HG02840 (cell line): ENCODE measurements at regions not wholly inside any gene's neighbourhood (a gene's known extent, or its start where the extent isn't known, plus 50 kb on each side); places are given as distances from the start of the nearest gene placed in this dataset.

ENCODE experiments used
- ATAC-seq: cut with Tn5 transposase; IDR thresholded peaks from one replicate; pipeline ENCODE4 v1.9.1; 2021; ENCODE audit warnings: mild to moderate bottlenecking, moderate library complexity, moderate number of reproducible peaks; ENCODE audit not compliant: unreplicated experiment, low FRiP score

GRCh38 chr15:89421219-89421618 is 75.2 kb downstream of the RHCG start:
- no peak for ATAC-seq

- no peak for ATAC-seq
Observed at GRCh38 chr15:89419370-89419984, 76.9 kb downstream of the RHCG start.

GRCh38 chr15:89417206-89417725 is 79.1 kb downstream of the RHCG start:
- ATAC-seq: no peak

GRCh38 chr15:89416339-89417183 is 79.8 kb downstream of the RHCG start:
- peak; percentile 64 for ATAC-seq

GRCh38 chr15:89414571-89414970 is 79.9 kb upstream of the POLG start:
- ATAC-seq: no peak

GRCh38 chr15:89413877-89414276 is 79.3 kb upstream of the POLG start:
- ATAC-seq: no peak

GRCh38 chr15:89412905-89413411 is 78.3 kb upstream of the POLG start:
- ATAC-seq: no peak

GRCh38 chr15:89410039-89410435 is 75.4 kb upstream of the POLG start:
- no peak for ATAC-seq

GRCh38 chr15:89409184-89410038 is 74.8 kb upstream of the POLG start:
- no peak for ATAC-seq

- ATAC-seq: no peak
Observed at GRCh38 chr15:89408372-89409183, 74.0 kb upstream of the POLG start.

GRCh38 chr15:89406940-89407607 is 72.5 kb upstream of the POLG start:
- ATAC-seq: no peak

GRCh38 chr15:89406218-89406939 is 71.8 kb upstream of the POLG start:
- ATAC-seq: no peak

GRCh38 chr15:89405494-89405893 is 70.9 kb upstream of the POLG start:
- ATAC-seq: no peak

GRCh38 chr15:89404023-89404422 is 69.4 kb upstream of the POLG start:
- ATAC-seq: no peak

GRCh38 chr15:89402518-89402805 is 67.8 kb upstream of the POLG start:
- ATAC-seq: no peak

GRCh38 chr15:89401631-89402517 is 67.2 kb upstream of the POLG start:
- no peak for ATAC-seq

GRCh38 chr15:89400782-89401545 is 66.3 kb upstream of the POLG start:
- ATAC-seq: no peak
